Lung microvascular endothelial cell (primary cell): ENCODE measurements at regions not wholly inside any gene's neighbourhood (a gene's known extent, or its start where the extent isn't known, plus 50 kb on each side); places are given as distances from the start of the nearest gene placed in this dataset.

ENCODE experiments used
- DNase-seq, 2 donors: peaks; one replicate each; pipeline versions ENCODE4 v3.0.0 to v3.0.0-alpha.2; 2010; ENCODE audit warnings: low read depth in 2 of 2

DNA sequence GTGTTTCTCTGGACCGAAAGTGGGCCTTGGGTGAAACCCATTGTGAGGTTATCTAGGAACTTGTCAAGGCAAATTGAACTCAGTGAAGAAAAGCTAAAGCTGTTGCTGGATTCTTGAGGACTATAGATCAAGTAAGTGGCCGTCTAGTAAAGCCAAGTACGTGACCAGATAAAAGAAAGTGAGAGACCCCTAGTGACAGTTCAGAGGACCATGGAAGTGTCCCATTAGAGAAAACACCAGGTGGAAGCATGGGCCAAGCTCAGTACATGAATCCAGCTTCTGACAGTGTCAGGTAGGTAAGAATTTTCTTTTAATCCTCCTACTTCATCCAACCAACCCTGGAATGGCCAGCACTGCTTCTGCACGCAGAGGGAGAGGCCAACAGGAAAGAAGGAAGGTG lies 349.3 kb upstream of the RGMA start:
- no peak for DNase-seq

DNA sequence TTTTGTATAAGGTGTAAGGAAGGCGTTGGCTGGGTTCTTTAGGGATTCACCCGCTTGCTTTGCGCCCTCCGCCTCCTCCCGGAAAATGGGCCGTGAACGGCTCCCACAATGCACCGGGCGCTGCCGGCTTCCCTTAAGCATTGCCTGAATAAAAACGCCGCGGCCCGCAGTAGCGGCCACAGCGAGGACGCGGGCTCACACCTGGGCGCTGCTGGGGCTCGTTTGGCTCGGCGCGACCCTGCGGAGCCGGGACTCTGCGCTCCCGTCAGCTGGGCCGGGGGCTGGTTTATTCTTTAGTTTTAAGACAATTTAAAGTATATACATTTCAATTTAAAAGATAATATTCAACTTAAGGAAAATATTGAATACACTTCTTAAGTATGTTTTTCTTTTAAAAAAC lies 343.5 kb upstream of the RGMA start:
- DNase-seq: no peak

DNA sequence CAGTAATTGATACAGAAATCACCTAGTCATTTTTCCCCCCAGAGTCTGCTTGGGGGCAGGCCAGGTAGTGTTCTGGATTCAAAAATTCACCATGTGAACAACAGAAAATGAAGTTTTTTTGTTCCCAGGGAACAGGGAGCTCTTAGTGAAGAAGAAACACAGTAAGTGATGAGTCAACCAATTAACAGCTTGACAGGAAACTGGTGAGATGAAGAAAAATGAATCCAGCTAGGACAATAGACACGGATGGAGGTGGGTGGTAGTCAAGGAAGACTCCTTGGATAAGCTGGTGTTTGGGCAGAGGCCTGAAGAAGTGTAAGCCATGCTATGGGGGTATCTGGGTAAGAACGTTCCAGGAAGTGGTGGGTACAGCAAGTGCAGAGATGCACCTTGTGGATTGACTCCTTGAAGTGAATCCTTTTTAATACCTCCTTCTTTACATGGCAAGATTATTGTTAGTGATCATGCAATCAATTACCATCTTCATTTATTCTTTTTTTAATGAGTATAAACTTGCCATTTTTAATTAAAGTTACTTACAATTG lies 339.9 kb upstream of the RGMA start:
- no peak for DNase-seq

DNA sequence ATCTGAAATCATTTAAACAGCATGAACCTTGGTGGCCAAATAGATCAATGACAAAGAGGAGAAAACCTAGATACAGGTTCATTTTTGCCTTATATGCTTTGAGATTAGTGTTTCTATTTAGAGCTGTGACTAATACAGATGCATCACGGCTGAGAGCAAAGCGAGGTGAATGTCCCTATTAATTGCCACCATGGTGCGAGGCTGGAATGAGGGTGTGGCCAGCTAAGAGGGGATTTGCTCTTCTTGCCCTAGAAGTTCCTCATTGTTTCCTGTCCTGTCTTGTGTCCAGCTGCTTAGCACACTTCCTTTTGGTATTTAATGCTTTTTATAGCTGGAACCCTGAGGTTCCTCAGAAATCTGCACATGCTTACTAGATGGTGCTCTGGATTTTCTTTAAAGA lies 339.1 kb upstream of the RGMA start:
- DNase-seq: no peak

GRCh38 chr15:93424131-93424530 lies 335.1 kb upstream of the RGMA start:
- DNase-seq: no peak

DNA sequence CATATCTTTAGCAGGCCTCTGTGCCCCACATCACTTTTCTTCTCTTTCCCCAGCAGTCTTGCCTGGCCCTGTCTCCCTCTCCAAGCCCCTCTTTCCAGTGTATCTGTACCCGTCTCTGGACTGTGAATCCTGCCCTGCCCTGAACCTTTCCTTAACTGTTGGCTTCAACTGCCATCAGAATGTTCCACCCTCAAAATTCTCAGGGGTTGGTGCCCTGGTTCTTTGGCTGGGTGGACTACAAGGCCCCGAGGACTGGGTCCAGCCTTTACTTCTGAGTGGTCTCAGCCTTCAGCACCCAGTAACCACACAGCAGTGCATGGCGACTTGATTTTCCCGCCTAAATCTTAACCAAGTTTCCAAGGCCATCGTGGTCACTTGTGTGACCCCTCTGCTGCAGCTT lies 333.5 kb upstream of the RGMA start:
- no peak for DNase-seq

GRCh38 chr15:93420477-93420876 lies 331.5 kb upstream of the RGMA start:
- no peak for DNase-seq

- DNase-seq: no peak
Observed at GRCh38 chr15:93420050-93420452, 331.0 kb upstream of the RGMA start.

DNA sequence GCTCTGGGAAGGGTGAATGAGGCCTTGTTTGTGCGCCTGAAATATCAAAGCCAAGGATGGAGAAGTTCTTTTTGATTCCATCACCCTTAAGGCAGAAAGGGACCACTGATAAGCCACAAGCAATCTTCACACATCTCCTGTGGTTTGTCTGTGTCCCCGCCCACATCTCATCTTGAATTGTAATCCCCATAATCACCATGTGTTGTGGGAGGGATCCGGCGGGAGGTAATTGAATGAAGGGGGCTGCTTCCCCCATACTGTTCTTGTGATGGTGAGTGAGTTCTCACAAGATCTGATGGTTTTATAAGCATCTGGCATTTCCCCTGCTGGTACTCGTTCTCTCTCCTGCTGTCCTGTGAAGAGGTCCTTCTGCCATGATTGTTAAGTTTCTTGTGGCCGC lies 329.6 kb upstream of the RGMA start:
- DNase-seq: no peak

DNA sequence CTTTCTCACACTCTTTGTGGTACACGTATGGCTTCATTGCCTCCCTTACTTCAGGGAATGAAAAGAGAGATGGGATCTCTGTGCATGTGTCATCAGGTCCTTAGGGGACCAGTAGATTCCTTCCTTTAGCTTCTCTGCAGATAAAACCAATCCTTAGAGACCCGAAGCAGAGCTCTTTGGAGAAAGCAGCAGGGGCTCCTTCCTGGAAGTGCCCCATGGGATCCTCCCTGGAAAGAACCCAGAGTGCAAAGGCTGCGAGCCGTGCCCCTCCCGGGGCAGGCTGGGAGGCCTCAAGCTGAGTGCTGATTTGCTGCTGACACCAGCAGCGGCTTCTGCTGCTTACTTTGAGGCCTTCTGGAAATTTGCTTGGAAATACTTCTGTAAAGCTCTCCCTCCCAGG lies 328.6 kb upstream of the RGMA start:
- DNase-seq: no peak

DNA sequence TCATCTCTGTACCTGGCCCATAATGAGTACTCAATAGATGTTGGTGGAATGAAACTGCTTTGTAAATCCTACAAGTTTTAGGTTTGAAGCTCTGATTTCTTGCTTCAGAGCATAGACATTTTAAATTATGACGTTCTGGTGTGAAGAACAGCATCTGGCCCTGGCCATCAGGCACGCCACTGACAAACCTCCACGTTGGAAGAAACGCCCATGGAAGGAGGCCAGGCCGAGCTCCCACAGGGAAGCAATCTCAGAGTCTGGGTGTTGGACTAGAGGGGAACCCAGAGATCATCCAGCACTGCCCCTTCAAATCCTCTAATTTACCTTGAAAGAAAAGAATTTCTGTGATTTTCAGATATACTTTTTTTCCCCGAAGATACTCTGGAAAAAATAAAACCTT lies 328.1 kb upstream of the RGMA start:
- no peak for DNase-seq

GRCh38 chr15:93415576-93415975 lies 326.6 kb upstream of the RGMA start:
- DNase-seq: no peak

GRCh38 chr15:93414576-93415231 lies 325.7 kb upstream of the RGMA start:
- no peak for DNase-seq

GRCh38 chr15:93413745-93414144 lies 324.7 kb upstream of the RGMA start:
- DNase-seq: no peak

DNA sequence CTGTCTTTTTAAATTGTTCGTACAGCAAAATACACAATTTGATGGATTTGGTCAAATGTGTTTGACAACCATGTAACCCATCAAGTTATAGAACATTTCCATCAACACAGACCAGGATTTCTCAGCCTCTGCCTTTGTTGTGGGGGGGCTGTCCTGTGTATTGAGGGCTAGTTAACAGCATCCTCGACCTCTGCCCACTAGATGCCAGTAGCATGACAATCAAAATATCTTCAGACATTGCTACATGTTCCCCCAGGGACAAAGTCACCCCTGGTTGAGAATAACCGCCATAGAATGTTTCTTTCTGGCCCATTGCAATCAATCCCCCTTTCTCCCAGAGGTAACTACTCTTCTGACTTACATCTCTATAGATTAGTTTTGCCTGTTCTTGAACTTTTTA lies 310.1 kb upstream of the RGMA start:
- DNase-seq: no peak

GRCh38 chr15:93389211-93389610 lies 300.2 kb upstream of the RGMA start:
- no peak for DNase-seq

DNA sequence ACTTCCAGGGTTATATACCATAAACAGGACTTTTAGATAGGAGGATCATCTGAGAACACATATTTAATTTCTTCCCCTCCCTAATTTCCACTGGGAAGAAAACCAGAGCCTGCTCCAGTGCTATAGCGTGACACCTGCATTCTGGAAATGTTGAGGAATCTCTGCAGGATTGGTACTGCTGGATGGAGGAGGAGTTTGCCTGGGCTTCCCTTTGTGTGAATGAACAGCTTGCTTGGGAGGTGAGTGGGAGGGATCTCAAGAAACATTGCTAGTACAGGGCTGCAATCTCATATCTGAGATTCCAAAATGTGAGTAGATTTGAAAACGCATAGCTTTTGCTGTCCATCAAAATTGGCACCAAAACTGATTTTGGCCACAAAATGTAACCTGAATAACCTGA lies 295.9 kb upstream of the RGMA start:
- no peak for DNase-seq

- DNase-seq: no peak
Observed at GRCh38 chr15:93382200-93382820, 293.3 kb upstream of the RGMA start.

DNA sequence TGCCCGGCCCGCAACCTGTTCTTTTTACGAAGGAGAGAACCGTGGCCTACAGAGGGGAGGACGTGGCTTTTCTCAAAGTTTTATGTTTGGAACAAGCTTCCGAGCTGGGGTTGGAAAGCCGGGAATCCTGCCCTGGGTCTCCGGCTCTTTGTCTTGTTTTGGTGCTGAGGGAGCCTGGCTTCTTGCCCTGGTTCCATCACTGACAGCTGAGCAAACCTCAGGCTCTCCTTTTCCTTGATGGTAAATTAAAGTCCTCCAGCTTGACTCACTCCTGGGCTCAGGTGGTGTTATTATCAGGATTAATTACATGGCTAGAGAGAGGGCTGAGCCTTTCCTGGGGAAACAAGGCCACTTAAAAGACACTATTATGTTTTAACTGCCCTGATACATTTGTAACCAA lies 289.5 kb upstream of the RGMA start:
- DNase-seq: no peak

GRCh38 chr15:93372865-93373223 lies 283.8 kb upstream of the RGMA start:
- no peak for DNase-seq

DNA sequence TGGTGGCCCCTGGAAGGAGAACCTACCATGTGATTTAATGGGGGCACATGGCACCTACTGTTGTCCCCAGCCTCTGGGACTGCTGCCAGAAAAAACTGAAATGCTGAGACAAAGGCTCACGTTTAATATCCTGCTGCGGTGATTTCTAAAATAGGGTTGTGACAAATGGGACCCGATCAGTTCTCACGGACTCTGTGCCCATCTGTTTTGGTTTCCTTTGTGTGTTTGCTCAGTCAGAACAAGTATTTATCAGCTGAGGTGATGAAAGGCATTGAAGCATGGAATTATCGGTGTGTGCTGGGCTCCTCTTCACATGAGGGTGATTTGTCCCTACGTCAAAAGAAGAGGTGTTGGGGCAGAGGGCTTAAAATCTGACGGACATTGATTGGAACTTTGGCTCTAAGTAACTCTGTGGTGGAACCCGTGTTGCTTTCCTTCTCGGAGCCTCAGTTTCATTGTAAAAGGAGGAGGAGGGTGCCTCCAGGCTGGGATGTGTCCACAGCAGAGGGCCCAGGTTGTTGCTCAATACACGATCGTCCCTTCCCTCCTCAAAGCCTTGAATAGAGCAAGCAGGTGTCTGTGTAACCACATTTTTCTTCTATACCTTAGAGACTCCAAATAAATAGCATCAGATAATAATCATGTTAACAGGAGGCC lies 283.3 kb upstream of the RGMA start:
- DNase-seq: no peak

DNA sequence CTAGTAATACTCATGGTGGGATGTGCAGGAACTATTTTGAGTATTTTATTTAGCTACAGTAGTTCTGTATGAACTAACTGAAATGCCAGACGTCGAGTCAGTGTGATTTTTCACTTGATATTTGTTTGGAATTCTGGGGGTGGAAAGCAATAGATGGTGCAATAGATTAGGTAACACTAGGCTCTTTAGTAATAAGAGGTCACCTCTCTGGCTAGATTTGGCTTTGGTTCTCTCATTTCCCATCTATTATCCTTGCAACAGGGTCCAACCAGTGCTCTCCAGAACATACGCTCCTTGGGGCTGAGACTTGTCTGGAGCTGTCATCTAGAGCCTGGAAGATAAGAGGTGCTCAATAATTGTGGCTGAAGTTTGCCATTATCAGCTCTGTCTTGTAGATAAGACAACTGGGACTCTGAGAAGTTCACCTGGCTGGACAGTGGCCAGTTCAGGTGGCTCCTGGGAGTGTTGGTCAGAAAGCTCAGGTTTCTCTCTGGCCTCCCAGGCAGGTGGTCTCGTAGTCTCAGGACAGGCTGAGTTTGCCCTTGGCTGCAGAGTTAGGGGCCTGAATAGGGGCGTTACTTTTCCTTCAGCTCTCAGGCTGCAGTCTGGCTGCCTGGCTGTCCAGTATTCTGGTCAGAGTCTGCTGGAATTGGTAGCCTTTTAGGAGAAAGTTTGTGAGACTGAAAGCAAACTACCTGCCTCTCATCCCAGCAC lies 277.5 kb upstream of the RGMA start:
- DNase-seq: no peak
